HEK293 (cell line): ENCODE measurements at regions not wholly inside any gene's neighbourhood (a gene's known extent, or its start where the extent isn't known, plus 50 kb on each side); places are given as distances from the start of the nearest gene placed in this dataset.

Experiments used
- CTCF ChIA-PET: fragments of 350-600 bp; formaldehyde crosslinking; extraction: SDS; loops from one replicate; lab custom pipeline; 2021; ENCODE audit warnings: antibody characterized with exemption; lab: Yijun Ruan, JAX
- POLR2A ChIA-PET: fragments of 300-600 bp; formaldehyde crosslinking; extraction: SDS; loops from one replicate; lab custom pipeline; 2020; ENCODE audit warnings: antibody characterized with exemption, inconsistent platforms; lab: Yijun Ruan, JAX
- H3K27ac ChIP-seq: fragments of 200-500 bp; sonication (Bioruptor generic); 2 replicates; pipeline ENCODE4 v1.5.1; 2014; ENCODE audit warnings: low read depth, low read length, control low read depth, inconsistent platforms; ENCODE audit errors: extremely low read depth
- H3K36me3 ChIP-seq, 2 experiments: fragments of 200-500 bp in 1 of 2; sonication (Bioruptor generic) in 1 of 2; 1 replicate in 1 of 2; 2 replicates in 1 of 2; pipeline ENCODE4 v1.5.1; 2014 to 2017; ENCODE audit warnings: inconsistent platforms in 2 of 2, low read length in 2 of 2; ENCODE audit not compliant: control insufficient read depth in 2 of 2, insufficient read depth in 1 of 2
- H3K4me1 ChIP-seq: fragments of 200-500 bp; sonication (Bioruptor generic); 2 replicates; pipeline ENCODE4 v1.5.1; 2014; ENCODE audit warnings: mild to moderate bottlenecking, low read length, inconsistent platforms; ENCODE audit not compliant: control insufficient read depth, insufficient read depth
- H3K4me3 ChIP-seq: 2 replicates; pipeline ENCODE4 v1.5.1; 2011; ENCODE audit warnings: low read depth, mild to moderate bottlenecking, control low read depth, low read length, moderate library complexity
- H3K9me3 ChIP-seq: fragments of 200-500 bp; sonication (Bioruptor generic); 2 replicates; pipeline ENCODE4 v1.5.1; 2014; ENCODE audit warnings: low read depth, low read length, inconsistent platforms; ENCODE audit not compliant: control insufficient read depth, insufficient read depth
- EGR2 ChIP-seq: fragments of 450-650 bp; formaldehyde crosslinking; IDR thresholded peaks from 2 replicates; pipeline ENCODE4 v1.5.1; 2016; ENCODE audit warnings: low read depth, missing biosample characterization, missing genetic modification characterization
- MZF1 ChIP-seq: fragments of 450-650 bp; formaldehyde crosslinking; IDR thresholded peaks from 2 replicates; pipeline ENCODE4 v1.5.1; 2017; ENCODE audit warnings: missing biosample characterization, missing genetic modification characterization, borderline replicate concordance
- RBAK ChIP-seq: fragments of 450-650 bp; formaldehyde crosslinking; IDR thresholded peaks from 2 replicates; pipeline ENCODE4 v1.5.1; 2016; ENCODE audit warnings: missing biosample characterization, missing genetic modification characterization
- ZNF16 ChIP-seq: fragments of 450-650 bp; formaldehyde crosslinking; IDR thresholded peaks from 2 replicates; pipeline ENCODE4 v1.5.1; 2016; ENCODE audit warnings: low read depth, missing biosample characterization, missing genetic modification characterization
- TF ChIP-seq, protein P1 (sequence below): fragments of 450-650 bp; formaldehyde crosslinking; IDR thresholded peaks from 2 replicates; pipeline ENCODE4 v1.5.1; 2016; ENCODE audit warnings: missing biosample characterization, missing genetic modification characterization
- TF ChIP-seq, protein P2 (sequence below): fragments of 450-650 bp; formaldehyde crosslinking; IDR thresholded peaks from 2 replicates; pipeline ENCODE4 v1.5.1; 2017; ENCODE audit warnings: missing biosample characterization, missing genetic modification characterization
- TF ChIP-seq, protein P3 (sequence below): fragments of 450-650 bp; formaldehyde crosslinking; IDR thresholded peaks from 2 replicates; pipeline ENCODE4 v1.5.1; 2016; ENCODE audit warnings: missing biosample characterization, missing genetic modification characterization, borderline replicate concordance
- TF ChIP-seq, protein P4 (sequence below): fragments of 450-650 bp; IDR thresholded peaks from 2 replicates; pipeline ENCODE4 v1.5.1; 2018; ENCODE audit warnings: missing biosample characterization, missing genetic modification characterization
- TF ChIP-seq, protein P5 (sequence below): fragments of 450-650 bp; formaldehyde crosslinking; IDR thresholded peaks from 2 replicates; pipeline ENCODE4 v1.5.1; 2016; ENCODE audit warnings: missing biosample characterization, missing genetic modification characterization
- TF ChIP-seq, protein P6 (sequence below): fragments of 450-650 bp; formaldehyde crosslinking; IDR thresholded peaks from 2 replicates; pipeline ENCODE4 v1.5.1; 2016; ENCODE audit warnings: missing biosample characterization, missing genetic modification characterization

DNA sequence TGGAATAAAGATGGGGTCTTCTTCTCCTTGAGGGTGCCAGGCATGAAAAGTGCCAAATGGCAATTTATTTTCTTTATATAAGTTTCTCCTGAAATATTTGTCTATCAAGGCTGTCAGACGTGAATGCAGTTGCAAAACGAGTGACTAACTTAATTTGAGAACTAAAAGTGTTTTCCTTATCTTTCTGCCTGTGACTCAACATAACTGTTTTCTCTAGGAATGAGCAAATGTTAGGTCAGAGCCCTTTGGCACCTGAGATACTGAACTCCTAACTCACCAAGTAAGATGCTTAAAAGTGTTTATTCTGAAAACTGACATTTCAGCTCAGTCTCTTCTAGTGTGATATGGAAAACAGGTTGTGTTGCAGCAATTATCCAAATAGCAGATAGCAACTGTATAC is 197.0 kb downstream of the STK31 start (continued):
- TF ChIP-seq, protein P1, sequence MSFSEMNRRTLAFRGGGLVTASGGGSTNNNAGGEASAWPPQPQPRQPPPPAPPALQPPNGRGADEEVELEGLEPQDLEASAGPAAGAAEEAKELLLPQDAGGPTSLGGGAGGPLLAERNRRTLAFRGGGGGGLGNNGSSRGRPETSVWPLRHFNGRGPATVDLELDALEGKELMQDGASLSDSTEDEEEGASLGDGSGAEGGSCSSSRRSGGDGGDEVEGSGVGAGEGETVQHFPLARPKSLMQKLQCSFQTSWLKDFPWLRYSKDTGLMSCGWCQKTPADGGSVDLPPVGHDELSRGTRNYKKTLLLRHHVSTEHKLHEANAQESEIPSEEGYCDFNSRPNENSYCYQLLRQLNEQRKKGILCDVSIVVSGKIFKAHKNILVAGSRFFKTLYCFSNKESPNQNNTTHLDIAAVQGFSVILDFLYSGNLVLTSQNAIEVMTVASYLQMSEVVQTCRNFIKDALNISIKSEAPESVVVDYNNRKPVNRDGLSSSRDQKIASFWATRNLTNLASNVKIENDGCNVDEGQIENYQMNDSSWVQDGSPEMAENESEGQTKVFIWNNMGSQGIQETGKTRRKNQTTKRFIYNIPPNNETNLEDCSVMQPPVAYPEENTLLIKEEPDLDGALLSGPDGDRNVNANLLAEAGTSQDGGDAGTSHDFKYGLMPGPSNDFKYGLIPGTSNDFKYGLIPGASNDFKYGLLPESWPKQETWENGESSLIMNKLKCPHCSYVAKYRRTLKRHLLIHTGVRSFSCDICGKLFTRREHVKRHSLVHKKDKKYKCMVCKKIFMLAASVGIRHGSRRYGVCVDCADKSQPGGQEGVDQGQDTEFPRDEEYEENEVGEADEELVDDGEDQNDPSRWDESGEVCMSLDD (tag by site-specific recombination), result no peak
- TF ChIP-seq, protein P2, sequence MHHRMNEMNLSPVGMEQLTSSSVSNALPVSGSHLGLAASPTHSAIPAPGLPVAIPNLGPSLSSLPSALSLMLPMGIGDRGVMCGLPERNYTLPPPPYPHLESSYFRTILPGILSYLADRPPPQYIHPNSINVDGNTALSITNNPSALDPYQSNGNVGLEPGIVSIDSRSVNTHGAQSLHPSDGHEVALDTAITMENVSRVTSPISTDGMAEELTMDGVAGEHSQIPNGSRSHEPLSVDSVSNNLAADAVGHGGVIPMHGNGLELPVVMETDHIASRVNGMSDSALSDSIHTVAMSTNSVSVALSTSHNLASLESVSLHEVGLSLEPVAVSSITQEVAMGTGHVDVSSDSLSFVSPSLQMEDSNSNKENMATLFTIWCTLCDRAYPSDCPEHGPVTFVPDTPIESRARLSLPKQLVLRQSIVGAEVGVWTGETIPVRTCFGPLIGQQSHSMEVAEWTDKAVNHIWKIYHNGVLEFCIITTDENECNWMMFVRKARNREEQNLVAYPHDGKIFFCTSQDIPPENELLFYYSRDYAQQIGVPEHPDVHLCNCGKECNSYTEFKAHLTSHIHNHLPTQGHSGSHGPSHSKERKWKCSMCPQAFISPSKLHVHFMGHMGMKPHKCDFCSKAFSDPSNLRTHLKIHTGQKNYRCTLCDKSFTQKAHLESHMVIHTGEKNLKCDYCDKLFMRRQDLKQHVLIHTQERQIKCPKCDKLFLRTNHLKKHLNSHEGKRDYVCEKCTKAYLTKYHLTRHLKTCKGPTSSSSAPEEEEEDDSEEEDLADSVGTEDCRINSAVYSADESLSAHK (tag by site-specific recombination), result no peak
- no peak for TF ChIP-seq MZF1 (tag by site-specific recombination)
- TF ChIP-seq, protein P3, sequence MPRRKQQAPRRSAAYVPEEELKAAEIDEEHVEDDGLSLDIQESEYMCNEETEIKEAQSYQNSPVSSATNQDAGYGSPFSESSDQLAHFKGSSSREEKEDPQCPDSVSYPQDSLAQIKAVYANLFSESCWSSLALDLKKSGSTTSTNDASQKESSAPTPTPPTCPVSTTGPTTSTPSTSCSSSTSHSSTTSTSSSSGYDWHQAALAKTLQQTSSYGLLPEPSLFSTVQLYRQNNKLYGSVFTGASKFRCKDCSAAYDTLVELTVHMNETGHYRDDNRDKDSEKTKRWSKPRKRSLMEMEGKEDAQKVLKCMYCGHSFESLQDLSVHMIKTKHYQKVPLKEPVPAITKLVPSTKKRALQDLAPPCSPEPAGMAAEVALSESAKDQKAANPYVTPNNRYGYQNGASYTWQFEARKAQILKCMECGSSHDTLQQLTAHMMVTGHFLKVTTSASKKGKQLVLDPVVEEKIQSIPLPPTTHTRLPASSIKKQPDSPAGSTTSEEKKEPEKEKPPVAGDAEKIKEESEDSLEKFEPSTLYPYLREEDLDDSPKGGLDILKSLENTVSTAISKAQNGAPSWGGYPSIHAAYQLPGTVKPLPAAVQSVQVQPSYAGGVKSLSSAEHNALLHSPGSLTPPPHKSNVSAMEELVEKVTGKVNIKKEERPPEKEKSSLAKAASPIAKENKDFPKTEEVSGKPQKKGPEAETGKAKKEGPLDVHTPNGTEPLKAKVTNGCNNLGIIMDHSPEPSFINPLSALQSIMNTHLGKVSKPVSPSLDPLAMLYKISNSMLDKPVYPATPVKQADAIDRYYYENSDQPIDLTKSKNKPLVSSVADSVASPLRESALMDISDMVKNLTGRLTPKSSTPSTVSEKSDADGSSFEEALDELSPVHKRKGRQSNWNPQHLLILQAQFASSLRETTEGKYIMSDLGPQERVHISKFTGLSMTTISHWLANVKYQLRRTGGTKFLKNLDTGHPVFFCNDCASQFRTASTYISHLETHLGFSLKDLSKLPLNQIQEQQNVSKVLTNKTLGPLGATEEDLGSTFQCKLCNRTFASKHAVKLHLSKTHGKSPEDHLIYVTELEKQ, result no peak

DNA sequence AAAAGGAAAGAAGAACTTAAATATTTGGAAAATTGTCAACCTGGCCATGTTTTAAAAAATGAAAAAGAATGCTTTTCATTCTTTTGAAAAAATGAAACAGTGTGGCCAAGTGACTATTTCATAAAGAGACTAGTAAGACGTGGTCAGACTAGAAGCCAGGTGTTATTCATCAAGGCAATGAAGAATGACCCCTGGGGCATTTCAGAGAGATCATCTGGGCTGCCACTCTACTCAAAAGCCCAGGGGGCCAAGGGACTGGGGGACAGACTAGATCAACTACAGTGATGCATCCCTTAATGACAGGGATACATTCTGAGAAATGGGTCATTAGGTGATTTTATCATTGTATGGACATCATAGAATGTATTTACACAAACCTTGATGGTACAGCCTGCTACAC is 199.4 kb downstream of the STK31 start:
- H3K27ac ChIP-seq, result no peak overlapping the region
- no peaks in the 10 kb centered on the region for H3K4me1 ChIP-seq
- no peaks in the 10 kb centered on the region for H3K9me3 ChIP-seq
- CTCF ChIA-PET, result no interaction called here
- no peaks in the 10 kb centered on the region for H3K36me3 ChIP-seq
- H3K4me3 ChIP-seq, result no peak overlapping the region
- TF ChIP-seq, protein P4, sequence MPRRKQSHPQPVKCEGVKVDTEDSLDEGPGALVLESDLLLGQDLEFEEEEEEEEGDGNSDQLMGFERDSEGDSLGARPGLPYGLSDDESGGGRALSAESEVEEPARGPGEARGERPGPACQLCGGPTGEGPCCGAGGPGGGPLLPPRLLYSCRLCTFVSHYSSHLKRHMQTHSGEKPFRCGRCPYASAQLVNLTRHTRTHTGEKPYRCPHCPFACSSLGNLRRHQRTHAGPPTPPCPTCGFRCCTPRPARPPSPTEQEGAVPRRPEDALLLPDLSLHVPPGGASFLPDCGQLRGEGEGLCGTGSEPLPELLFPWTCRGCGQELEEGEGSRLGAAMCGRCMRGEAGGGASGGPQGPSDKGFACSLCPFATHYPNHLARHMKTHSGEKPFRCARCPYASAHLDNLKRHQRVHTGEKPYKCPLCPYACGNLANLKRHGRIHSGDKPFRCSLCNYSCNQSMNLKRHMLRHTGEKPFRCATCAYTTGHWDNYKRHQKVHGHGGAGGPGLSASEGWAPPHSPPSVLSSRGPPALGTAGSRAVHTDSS (tag by site-specific recombination), result no peak
- no peak for TF ChIP-seq EGR2 (tag by site-specific recombination)
- no peak for TF ChIP-seq RBAK (tag by site-specific recombination)
- TF ChIP-seq, protein P5, sequence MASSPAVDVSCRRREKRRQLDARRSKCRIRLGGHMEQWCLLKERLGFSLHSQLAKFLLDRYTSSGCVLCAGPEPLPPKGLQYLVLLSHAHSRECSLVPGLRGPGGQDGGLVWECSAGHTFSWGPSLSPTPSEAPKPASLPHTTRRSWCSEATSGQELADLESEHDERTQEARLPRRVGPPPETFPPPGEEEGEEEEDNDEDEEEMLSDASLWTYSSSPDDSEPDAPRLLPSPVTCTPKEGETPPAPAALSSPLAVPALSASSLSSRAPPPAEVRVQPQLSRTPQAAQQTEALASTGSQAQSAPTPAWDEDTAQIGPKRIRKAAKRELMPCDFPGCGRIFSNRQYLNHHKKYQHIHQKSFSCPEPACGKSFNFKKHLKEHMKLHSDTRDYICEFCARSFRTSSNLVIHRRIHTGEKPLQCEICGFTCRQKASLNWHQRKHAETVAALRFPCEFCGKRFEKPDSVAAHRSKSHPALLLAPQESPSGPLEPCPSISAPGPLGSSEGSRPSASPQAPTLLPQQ (tag by site-specific recombination), result no peak
- TF ChIP-seq, protein P6, sequence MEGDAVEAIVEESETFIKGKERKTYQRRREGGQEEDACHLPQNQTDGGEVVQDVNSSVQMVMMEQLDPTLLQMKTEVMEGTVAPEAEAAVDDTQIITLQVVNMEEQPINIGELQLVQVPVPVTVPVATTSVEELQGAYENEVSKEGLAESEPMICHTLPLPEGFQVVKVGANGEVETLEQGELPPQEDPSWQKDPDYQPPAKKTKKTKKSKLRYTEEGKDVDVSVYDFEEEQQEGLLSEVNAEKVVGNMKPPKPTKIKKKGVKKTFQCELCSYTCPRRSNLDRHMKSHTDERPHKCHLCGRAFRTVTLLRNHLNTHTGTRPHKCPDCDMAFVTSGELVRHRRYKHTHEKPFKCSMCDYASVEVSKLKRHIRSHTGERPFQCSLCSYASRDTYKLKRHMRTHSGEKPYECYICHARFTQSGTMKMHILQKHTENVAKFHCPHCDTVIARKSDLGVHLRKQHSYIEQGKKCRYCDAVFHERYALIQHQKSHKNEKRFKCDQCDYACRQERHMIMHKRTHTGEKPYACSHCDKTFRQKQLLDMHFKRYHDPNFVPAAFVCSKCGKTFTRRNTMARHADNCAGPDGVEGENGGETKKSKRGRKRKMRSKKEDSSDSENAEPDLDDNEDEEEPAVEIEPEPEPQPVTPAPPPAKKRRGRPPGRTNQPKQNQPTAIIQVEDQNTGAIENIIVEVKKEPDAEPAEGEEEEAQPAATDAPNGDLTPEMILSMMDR (tag by site-specific recombination), result no peak
- TF ChIP-seq ZNF16 (tag by site-specific recombination), result no peak
- POLR2A ChIA-PET, result no interaction called here
